Stimulated activated CD4-positive, alpha-beta T cell treated with anti-CD3 and anti-CD28 coated beads, TNF-alpha, amount 100 ng/mL, for 1 hour (primary cell): ENCODE measurements at regions not wholly inside any gene's neighbourhood (a gene's known extent, or its start where the extent isn't known, plus 50 kb on each side); places are given as distances from the start of the nearest gene placed in this dataset.
"Not testable (repeated sequence)": the region's sequence is repeated elsewhere in the genome, so short reads cannot be mapped to it uniquely, and the experiment has no call there.

Experiments used
- DNase-seq, 3 donors: peaks; one replicate each; pipeline ENCODE4 v3.0.0-alpha.2; 2020; ENCODE audit warnings: low read depth in 3 of 3, low spot score in 1 of 3

DNA sequence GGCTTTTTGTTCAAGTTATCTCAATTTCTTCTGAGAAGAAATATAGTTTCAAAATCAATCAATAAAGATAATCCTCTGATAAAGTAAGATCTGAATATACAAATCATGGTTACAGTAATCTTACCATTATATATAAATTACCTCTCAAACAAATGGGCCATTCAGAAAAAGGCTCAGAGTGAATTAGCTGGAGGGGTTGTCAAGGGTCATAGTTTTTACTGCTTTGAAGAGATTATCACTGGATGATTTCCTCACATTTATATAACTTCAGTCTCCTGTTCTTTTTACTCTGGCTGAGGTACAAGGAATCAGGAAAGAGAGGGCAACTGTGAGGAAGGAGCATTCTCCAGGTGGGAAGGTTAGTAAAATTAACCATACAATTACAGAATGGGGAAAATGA, 148.6 kb upstream of the ELL2 start:
- DNase-seq = no peak

DNA sequence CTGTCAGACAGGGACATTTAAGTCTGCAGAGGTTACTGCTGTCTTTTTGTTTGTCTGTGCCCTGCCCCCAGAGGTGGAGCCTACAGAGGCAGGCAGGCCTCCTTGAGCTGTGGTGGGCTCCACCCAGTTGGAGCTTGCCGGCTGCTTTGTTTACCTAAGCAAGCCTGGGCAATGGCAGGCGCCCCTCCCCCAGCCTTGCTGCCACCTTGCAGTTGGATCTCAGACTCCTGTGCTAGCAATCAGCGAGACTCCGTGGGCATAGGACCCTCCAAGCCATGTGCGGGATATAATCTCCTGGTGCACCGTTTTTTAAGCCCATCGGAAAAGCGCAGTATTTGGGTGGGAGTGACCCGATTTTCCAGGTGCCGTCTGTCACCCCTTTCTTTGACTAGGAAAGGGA, 147.0 kb upstream of the ELL2 start:
- DNase-seq = not testable (repeated sequence)

DNA sequence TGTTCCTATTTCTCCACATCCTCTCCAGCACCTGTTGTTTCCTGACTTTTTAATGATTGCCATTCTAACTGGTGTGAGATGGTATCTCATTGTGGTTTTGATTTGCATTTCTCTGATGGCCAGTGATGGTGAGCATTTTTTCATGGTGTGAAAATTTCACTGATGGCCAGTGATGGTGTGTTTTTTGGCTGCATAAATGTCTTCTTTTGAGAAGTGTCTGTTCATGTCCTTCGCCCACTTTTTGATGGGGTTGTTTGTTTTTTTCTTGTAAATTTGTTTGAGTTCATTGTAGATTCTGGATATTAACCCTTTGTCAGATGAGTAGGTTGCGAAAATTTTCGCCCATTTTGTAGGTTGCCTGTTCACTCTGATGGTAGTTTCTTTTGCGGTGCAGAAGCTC, 142.2 kb upstream of the ELL2 start:
- not testable (repeated sequence) for DNase-seq

GRCh38 chr5:96101358-96102089, 139.9 kb upstream of the ELL2 start:
- DNase-seq = no peak

DNA sequence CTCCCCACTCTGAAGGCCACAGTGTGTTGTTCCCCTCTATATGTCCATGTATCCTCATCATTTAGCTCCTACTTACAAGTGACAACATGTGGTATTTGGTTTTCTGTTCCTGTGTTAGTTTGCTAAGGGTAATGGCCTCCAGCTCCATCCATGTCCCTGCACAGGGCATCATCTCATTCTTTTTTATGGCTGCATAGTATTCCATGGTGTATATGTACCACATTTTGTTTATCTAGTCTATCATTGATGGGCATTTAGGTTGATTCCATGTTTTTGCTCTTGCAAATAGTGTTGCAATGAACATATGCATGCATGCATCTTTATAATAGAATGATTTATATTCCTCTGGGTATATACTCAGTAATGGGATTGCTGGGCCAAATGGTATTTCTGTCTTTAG, 135.8 kb upstream of the ELL2 start:
- DNase-seq = not testable (repeated sequence)

DNA sequence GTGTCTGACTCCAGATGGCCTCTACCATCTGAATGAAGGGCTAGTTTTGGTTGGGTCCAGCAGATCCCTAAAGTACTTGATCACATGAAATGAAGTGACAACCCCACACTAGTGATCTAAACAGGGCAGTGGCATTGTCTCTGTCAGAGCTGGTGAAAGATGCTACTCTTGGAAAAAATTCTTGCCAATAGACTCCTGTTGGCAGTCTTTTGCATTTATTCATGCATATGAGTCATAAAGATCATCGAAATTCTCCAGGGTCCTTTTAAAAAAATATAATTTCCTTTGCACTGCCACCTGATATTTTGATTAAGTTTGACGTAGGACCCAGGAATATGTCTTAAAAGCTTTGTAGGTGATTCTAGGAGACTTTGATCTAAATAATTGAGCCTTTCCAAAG, 135.1 kb upstream of the ELL2 start:
- DNase-seq = no peak

GRCh38 chr5:96094904-96095303, 133.3 kb upstream of the ELL2 start:
- no peak for DNase-seq

DNA sequence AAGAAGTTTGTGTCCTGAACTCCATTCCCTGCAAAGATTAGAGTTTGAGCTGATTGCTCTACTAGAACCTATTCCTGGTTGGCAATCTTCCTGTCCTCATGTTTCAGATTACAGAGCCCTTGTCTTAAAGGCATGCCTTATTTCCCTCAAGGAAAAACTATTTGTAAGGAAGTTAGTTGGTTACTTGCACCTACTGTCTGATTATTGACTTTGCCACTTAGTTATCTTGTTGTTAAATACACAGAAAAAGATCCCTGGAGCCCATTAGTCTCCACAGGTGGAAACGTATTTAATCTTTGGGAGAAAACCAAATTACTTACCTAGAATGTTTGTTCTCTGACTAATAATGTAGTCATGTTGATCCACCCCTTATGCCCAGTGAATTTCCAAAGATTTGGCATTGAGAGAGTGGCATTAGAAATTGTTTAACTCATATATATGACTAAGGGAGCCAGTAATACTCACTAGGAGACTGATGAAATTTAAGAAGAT, 132.3 kb upstream of the ELL2 start:
- no peak for DNase-seq

- DNase-seq = no peak
Observed at GRCh38 chr5:96093340-96093739, 131.7 kb upstream of the ELL2 start.

DNA sequence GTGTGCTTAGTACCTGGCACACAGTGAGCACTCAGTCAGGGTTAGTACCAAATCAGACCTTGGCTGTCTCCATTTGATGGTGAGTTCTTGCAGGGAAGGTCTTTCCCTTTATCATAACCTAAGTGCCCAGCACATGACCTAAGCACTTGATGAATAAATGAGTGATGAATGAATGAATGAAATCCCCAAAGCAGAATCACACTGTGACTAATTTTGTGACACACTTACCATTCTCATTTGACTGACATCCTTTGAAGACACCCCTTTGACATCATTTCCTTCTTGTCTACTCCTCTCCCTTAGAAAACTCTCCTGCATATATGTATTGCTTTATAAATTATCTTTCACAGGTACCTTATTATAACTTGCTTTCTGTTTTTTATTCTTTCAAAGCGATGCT, 130.2 kb upstream of the ELL2 start:
- no peak for DNase-seq

DNA sequence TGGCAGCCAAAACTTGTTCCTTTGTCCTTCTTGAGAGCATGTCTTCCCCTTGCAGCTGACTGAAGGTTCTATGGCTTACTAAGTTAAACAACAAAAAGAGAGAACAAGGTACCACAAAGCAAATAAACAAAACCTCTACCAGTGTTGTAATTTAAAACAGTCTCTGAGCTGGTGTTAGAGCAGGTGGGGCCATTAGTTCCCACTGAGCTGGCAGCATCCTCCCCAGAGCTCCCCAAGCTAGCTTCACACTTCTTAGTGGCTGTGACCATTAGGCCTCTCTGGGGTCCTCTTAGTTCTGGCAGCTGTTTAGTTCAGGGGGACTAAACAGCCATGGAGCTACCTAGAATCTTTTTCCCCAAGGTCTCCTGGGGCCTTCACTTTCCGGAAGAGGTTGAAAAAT, 128.6 kb upstream of the ELL2 start:
- DNase-seq = no peak

DNA sequence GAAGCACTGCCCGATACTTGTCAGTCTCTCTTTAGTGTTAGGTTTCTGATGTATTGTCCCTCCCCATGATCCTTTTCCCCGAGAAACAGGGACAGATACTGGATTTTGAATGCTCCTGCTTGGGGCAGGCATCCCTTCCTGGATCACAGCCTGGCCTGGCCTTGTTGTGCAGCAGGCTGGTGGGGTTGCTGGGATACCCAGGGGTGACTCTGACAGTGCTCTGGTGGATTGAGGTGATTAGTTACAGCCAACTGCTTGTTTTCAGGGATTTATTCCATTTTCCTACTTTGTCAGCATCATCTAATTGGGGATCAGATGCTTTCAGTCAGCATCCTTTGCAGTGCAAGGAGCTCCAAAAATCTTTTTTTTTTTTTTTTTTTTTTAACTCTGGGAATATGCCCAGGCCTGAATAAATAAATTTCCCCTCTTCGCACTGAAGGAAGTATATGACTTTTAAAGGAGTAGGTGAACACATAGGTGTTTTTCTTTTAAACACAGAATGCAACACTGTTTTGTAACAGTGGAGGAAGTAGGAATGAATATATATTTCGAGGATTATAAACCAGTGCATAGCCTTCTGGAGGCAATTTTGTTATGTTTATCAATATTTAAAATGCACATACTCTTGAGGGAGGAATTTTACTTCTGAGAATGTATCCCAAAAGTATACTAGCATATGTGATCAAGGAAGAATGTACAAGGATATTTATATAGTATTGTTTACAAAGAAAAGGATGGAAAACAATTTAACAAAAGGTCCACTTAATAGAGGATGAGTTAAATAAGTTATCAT, 127.3 kb upstream of the ELL2 start:
- no peak for DNase-seq

GRCh38 chr5:96087939-96088338, 126.3 kb upstream of the ELL2 start:
- no peak for DNase-seq

- no peak for DNase-seq
Observed at GRCh38 chr5:96084874-96085506, 123.3 kb upstream of the ELL2 start.

DNA sequence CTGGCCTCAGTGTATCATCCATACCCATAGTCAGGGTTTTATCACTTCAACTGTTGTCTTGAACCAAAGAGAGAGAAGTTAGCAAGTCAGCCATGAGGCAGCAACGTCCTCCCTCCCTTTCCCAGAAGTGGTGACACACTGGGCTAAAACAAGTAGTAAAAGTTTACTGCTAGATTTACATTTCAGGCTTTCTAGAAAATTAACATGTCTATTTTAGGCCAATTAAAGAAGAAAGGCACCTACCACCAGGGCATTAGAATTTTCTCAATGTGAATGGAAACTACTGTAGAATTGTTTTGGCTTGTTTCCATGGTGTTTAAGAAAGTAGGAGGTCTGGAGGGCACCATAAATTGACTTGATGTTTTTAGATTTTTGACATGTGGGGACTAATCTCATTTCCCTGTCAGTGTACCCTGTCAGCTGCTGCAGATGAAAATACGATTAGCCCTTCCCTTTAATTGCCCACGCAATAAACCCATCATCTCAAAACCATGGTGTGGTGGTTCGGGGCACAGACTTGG, 121.8 kb upstream of the ELL2 start:
- DNase-seq = no peak

GRCh38 chr5:96081276-96081858, 119.7 kb upstream of the ELL2 start:
- DNase-seq = no peak

DNA sequence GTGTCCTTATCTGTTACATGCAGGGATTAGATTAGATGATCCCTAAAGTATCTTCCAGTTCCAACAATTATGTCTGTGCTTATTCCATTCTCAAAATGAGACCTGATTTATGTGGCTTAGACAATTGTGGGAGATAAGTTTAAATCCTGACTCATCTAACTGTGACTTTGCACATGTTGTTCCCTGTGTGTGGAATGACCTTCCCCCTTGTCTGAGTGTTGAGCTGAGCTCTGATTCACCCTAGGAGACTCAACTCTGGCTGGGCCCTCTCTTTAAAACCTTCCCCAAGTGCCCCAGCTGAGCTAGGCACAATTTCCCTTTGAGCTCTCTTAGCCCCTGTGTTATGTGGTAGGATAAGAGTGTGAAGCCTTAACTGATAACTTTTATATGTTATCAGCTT, 118.9 kb upstream of the ELL2 start:
- DNase-seq = no peak

DNA sequence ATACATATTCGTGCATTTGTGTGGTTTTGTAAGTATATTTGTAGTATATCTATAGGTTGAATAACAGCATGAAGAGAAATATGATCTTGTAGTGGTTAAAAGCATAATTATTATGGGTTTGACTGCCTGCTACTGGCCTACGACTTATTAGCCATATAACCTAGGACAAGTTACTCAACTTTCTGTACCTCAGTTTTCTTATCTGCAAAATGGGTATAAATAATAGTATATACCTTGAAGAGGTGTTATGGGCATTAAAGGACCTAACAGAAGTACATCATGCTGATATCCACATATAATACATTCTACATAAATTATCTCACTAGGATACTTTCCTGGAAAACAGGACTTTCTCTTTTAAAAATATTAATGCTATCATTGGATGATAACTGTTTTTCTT, 118.3 kb upstream of the ELL2 start:
- no peak for DNase-seq

DNA sequence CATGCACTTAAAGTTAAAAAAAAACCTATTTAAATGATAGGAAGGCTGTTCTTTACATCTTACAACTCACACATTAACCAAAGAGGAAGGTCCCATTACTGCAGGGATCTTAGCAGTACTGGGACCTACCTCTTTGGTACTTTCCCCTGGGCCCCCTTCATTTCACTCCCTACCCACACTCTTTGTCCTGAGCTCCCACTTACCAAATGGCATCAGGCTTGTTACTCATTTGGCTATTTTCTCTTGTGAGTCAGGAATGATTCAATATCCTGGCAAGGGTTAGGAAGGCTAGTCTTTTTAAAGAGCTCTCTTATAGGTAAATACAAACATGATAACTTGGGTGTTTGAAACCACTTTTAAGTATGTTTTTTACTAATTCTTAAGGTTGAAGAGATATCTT, 117.4 kb upstream of the ELL2 start:
- DNase-seq = no peak

- no peak for DNase-seq
Observed at GRCh38 chr5:96076451-96076850, 114.8 kb upstream of the ELL2 start.

- no peak for DNase-seq
Observed at GRCh38 chr5:96075579-96076289, 114.1 kb upstream of the ELL2 start.
